ENCODE measurements at regions not wholly inside any gene's neighbourhood (a gene's known extent, or its start where the extent isn't known, plus 50 kb on each side); places are given as distances from the start of the nearest gene placed in this dataset.

GRCh38 chr1:68620571-68620970, 123.7 kb upstream of the DEPDC1 start (continued):
- TF ChIP-seq E2F4 (CRISPR knock-in tag; IDR thresholded peaks at IDR 0.05; ENCODE audit: borderline replicate concordance, low read depth) (no peak), CREM (CRISPR knock-in tag; IDR thresholded peaks at IDR 0.05) (no peak)
- TF ChIP-seq, protein P1, sequence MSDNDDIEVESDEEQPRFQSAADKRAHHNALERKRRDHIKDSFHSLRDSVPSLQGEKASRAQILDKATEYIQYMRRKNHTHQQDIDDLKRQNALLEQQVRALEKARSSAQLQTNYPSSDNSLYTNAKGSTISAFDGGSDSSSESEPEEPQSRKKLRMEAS (CRISPR knock-in tag; IDR thresholded peaks at IDR 0.05): no peak

DNA sequence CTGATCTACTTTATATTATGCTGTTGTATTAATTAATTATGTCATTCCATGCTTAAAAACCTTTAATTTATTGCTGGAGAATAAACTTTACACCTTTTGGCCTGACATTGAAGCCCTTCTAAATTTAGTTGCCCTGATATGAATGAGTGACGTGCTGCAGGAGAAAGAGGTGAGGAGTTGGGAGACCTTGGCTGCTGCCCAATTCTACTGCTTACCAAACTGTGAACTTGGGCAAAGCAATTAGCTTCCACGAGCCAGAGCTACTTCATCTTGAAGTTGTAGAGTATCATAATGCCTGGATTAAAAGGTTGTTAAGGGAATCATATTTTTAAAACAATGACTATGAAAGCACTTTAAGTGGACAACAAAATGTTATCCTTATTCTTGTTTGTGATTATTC, 126.8 kb upstream of the DEPDC1 start:
- H3K4me3 Mint-ChIP-seq: no peak overlapping the region
- peaks cover 19% of the 10 kb centered on the region for H3K27me3 Mint-ChIP-seq (ENCODE audit: low read depth)
- no peak overlapping the region for H3K27ac Mint-ChIP-seq
- H3K36me3 Mint-ChIP-seq: peaks cover 37% of the 10 kb centered on the region
- peaks cover 6% of the 10 kb centered on the region for H3K4me1 Mint-ChIP-seq
- POLR2A ChIA-PET: no interaction called here
- peaks cover 45% of the 10 kb centered on the region for H3K9me3 Mint-ChIP-seq
- DNase-seq (ENCODE audit: low spot score) (no peak), ATAC-seq (no peak)
- CTCF ChIA-PET: no interaction called here
- TF ChIP-seq ESRRA (CRISPR knock-in tag; IDR thresholded peaks at IDR 0.05; ENCODE audit: borderline replicate concordance) (no peak), CBFB (CRISPR knock-in tag; IDR thresholded peaks at IDR 0.05; ENCODE audit: low read depth) (no peak), ZNF671 (CRISPR knock-in tag; IDR thresholded peaks at IDR 0.05) (no peak), TCF7 (CRISPR knock-in tag; IDR thresholded peaks at IDR 0.05; ENCODE audit: low read depth) (no peak), ETV6 (CRISPR knock-in tag; IDR thresholded peaks at IDR 0.05) (no peak), PRDM15 (CRISPR knock-in tag; IDR thresholded peaks at IDR 0.05) (no peak), ZNF232 (CRISPR knock-in tag; IDR thresholded peaks at IDR 0.05) (no peak), ZNF281 (CRISPR knock-in tag; IDR thresholded peaks at IDR 0.05) (no peak), FOXP4 (CRISPR knock-in tag; IDR thresholded peaks at IDR 0.05) (no peak), ELF4 (CRISPR knock-in tag; IDR thresholded peaks at IDR 0.05; ENCODE audit: low read depth) (no peak), ZBTB43 (CRISPR knock-in tag; IDR thresholded peaks at IDR 0.05) (no peak), E2F1 (CRISPR knock-in tag; IDR thresholded peaks at IDR 0.05) (no peak), HMGA2 (CRISPR knock-in tag; IDR thresholded peaks at IDR 0.05) (no peak), ATF6 (CRISPR knock-in tag; IDR thresholded peaks at IDR 0.05) (no peak)
- TF ChIP-seq, protein P1 (CRISPR knock-in tag; IDR thresholded peaks at IDR 0.05): no peak
- TF ChIP-seq, protein P2, sequence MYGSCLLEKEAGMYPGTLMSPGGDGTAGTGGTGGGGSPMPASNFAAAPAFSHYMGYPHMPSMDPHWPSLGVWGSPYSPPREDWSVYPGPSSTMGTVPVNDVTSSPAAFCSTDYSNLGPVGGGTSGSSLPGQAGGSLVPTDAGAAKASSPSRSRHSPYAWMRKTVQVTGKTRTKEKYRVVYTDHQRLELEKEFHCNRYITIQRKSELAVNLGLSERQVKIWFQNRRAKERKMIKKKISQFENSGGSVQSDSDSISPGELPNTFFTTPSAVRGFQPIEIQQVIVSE (CRISPR knock-in tag; IDR thresholded peaks at IDR 0.05; ENCODE audit: borderline replicate concordance): no peak
- TF ChIP-seq, protein P3, sequence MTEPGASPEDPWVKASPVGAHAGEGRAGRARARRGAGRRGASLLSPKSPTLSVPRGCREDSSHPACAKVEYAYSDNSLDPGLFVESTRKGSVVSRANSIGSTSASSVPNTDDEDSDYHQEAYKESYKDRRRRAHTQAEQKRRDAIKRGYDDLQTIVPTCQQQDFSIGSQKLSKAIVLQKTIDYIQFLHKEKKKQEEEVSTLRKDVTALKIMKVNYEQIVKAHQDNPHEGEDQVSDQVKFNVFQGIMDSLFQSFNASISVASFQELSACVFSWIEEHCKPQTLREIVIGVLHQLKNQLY (CRISPR knock-in tag; IDR thresholded peaks at IDR 0.05): no peak

Data from WTC11 (cell line).